ENCODE measurements at regions not wholly inside any gene's neighbourhood (a gene's known extent, or its start where the extent isn't known, plus 50 kb on each side); places are given as distances from the start of the nearest gene placed in this dataset.

GRCh38 chr4:160887668-160888067 is 1276.1 kb downstream of the FSTL5 start:
- no peak for DNase-seq (ENCODE audit: low read depth in 2 of 3, low spot score in 1 of 3)

DNA sequence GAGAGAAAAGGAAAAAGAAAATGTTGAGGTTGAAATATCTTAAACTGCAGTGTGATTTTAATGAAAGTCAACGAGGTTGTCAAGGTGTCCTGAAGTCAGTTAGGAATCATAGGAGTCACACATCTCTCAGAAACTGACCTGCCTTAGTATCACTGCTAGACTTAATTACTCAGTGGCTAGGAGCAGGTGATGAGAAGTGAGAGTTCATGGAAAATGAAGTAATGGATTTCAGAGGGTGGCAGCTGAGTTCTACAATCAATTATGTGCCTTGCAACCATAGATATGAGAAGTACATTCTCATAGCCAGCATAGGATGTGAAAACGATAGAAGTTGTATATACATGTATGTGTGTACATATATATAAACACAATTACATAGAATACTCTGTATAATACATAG is 1269.7 kb downstream of the FSTL5 start:
- no peak for DNase-seq (ENCODE audit: low read depth in 2 of 3, low spot score in 1 of 3)

GRCh38 chr4:160894809-160895208 is 1269.0 kb downstream of the FSTL5 start:
- DNase-seq (ENCODE audit: low read depth in 2 of 3, low spot score in 1 of 3) = no peak

- DNase-seq (ENCODE audit: low read depth in 2 of 3, low spot score in 1 of 3) = no peak
Measured at GRCh38 chr4:160927311-160927710, 1236.5 kb downstream of the FSTL5 start.

GRCh38 chr4:160928482-160928881 is 1235.3 kb downstream of the FSTL5 start:
- DNase-seq (ENCODE audit: low read depth in 2 of 3, low spot score in 1 of 3) = no peak

- DNase-seq (ENCODE audit: low read depth in 2 of 3, low spot score in 1 of 3) = no peak
Measured at GRCh38 chr4:160947653-160948052, 1216.1 kb downstream of the FSTL5 start.

DNA sequence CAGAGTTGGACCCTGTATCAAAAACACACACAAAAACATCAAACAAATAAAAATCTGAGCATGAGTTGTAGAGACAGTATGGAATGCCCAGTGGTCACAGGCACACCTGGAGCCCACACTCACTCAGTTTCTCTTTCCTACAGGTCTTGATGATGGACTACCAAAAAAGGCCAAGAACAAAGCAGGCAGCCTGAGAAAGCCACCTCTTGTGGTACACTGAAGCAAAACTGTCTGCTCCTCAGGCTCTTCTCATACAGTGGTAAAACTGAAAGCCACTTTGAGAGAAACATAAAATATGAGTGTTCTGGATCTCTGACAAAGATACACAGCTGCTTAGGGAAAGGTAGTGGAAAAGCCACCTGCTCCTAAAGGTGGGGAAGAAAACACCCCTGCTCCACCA is 1206.9 kb downstream of the FSTL5 start:
- no peak for DNase-seq (ENCODE audit: low read depth in 2 of 3, low spot score in 1 of 3)

- DNase-seq (ENCODE audit: low read depth in 2 of 3, low spot score in 1 of 3) = no peak
Measured at GRCh38 chr4:160969925-160970324, 1193.9 kb downstream of the FSTL5 start.

GRCh38 chr4:160980091-160980490 is 1183.7 kb downstream of the FSTL5 start:
- no peak for DNase-seq (ENCODE audit: low read depth in 2 of 3, low spot score in 1 of 3)

DNA sequence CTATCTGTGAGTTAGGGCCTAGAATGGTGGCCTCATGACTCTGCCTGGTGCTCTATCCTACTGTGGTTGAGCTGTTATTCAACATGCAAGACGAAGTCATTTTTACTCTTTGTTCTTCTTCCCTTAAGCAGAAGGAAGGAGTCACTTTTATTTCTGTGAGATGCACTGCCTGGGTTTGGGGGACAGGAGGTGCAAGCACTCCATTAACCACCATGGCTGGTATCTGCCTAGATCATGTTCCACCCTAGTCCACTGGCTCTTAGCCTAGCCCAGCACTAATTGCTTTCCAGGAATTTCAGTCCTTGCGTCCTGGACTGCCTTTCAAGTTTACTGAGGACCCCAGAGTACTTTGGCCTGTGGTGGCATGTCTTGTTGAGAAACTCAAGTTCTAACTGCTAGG is 1182.7 kb downstream of the FSTL5 start:
- no peak for DNase-seq (ENCODE audit: low read depth in 2 of 3, low spot score in 1 of 3)

DNA sequence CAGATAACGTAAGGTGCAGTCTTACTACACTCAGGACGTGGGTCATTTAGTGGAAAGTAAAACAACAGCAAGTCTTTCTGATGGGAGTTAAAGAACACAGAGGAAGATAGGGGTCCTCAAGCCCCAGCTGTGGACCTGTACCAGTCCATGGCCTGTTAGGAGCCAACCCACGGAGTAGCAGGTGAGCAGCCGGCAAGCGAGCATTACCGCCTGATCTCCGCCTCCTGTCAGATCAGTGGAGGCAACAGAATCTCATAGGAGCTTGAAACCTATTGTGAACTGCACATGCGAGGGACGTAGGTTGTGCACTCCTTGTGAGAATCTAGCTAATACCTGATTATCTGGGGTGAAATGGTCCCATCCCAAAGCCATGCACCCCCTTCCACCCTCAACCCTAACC is 1180.8 kb downstream of the FSTL5 start:
- DNase-seq (ENCODE audit: low read depth in 2 of 3, low spot score in 1 of 3) = no peak

DNA sequence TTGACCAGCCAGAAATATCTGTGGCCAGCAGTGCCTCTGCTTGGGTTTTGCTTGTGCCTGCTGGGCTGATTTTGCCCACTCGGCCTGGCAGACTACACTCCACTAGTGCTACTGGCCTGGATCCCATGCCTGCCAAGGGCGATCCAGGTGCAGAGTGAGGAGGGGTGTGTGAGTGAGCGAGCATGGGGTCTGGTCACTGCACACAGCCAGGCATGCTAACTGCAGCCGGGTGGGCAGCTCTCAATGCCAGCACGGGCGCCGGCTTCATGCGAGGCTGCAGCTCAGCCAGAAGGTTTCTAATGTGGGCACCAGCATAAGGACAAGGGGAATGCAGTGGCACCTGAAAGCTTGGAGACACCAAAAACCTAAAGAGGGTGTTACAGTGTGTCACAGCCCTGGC is 1161.4 kb downstream of the FSTL5 start:
- no peak for DNase-seq (ENCODE audit: low read depth in 2 of 3, low spot score in 1 of 3)

DNA sequence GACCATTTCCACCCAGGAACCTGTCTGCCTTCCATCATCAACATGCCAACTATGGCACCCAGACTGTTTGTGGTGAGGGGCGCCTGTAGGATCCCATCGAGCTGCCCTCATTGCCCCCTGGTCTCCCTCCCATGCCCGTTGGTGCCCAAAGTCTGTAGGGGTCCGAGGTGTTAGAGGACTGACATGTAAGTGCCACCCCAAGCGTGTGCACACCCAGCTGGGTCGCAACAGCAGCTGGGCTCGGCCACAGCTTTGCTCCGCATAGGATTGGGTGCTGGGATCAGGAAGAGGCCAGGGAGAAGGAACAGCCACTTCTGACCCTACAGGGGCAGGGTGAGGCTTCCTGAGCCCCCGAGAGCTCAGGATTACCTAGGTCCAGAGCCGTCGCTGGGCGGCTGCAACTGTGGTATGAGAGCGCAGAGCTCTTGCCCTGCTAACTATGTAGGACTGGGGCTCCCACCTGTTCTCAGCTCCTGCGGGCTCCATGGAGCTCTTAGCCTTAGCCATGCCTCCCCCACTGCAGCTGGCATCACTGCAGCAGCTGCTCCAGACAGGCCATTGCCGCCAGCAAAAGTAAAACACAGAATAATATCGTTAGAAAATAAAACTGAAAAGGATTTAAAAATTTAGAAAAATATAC is 1160.3 kb downstream of the FSTL5 start:
- DNase-seq (ENCODE audit: low read depth in 2 of 3, low spot score in 1 of 3) = no peak

- no peak for DNase-seq (ENCODE audit: low read depth in 2 of 3, low spot score in 1 of 3)
Measured at GRCh38 chr4:161005746-161006145, 1158.1 kb downstream of the FSTL5 start.

DNA sequence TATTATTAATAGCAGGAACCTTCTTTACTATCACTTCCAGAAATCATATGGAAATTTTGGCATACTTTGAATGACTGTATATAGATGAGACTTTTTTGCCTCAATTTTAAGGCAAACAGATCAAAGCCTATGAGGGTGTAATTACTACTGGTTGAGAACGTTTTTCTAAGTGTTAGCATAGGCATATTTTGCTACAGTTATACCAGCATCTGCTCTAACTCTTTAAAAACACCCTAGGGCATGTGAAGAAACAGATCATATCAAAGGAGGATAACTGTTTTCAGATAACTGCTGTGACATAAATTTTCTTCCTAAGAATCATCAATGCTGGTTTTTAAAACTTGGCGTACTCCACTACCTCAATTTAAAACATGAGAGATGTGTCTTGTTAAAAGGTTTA is 1155.3 kb downstream of the FSTL5 start:
- no peak for DNase-seq (ENCODE audit: low read depth in 2 of 3, low spot score in 1 of 3)

GRCh38 chr4:161010227-161010626 is 1153.6 kb downstream of the FSTL5 start:
- no peak for DNase-seq (ENCODE audit: low read depth in 2 of 3, low spot score in 1 of 3)

Measured in stimulated activated CD4-positive, alpha-beta T cell treated with anti-CD3 and anti-CD28 coated beads, Interleukin-12 subunit alpha, Interleukin-12 subunit beta, amount 100 ng/mL, for 48 hours (primary cell).